GM23338 (cell line): ENCODE measurements at regions not wholly inside any gene's neighbourhood (a gene's known extent, or its start where the extent isn't known, plus 50 kb on each side); places are given as distances from the start of the nearest gene placed in this dataset.

Experiments used
- ATAC-seq: fragments of 200-7000 bp; cut with Tn5 transposase; 3 replicates; pipeline ENCODE4 v1.9.1; 2020
- DNase-seq: peaks from one replicate; pipeline ENCODE4 v3.0.0-alpha.2; 2015; ENCODE audit warnings: low spot score
- H2AFZ ChIP-seq: fragments of 200-600 bp; sonication (generic); 2 replicates; pipeline ENCODE4 v1.8.0; 2016; ENCODE audit warnings: antibody characterized with exemption, mild to moderate bottlenecking, moderate library complexity
- H3F3A ChIP-seq: fragments of 200-600 bp; sonication (generic); replicated peaks from 2 replicates; pipeline ENCODE4 v1.8.0; 2017; ENCODE audit warnings: antibody characterized with exemption, mixed run types, low read depth
- H3K27ac ChIP-seq: fragments of 200-600 bp; sonication (generic); 2 replicates; pipeline ENCODE4 v1.6.1; 2016; ENCODE audit warnings: low read depth
- H3K27me3 ChIP-seq: fragments of 200-600 bp; sonication (generic); 2 replicates; pipeline ENCODE4 v1.8.0; 2016; ENCODE audit warnings: mild to moderate bottlenecking, mixed run types, moderate library complexity; ENCODE audit not compliant: insufficient read depth
- H3K36me3 ChIP-seq: fragments of 200-600 bp; sonication (generic); 2 replicates; pipeline ENCODE4 v1.8.0; 2016; ENCODE audit warnings: mild to moderate bottlenecking; ENCODE audit not compliant: insufficient read depth
- H3K4me1 ChIP-seq: fragments of 200-600 bp; sonication (generic); 2 replicates; pipeline ENCODE4 v1.8.0; 2016; ENCODE audit warnings: mild to moderate bottlenecking, moderate library complexity; ENCODE audit not compliant: insufficient read depth
- H3K4me2 ChIP-seq: fragments of 200-600 bp; sonication (generic); 2 replicates; pipeline ENCODE4 v1.7.1; 2017; ENCODE audit warnings: mixed run types
- H3K4me3 ChIP-seq: fragments of 200-600 bp; sonication (generic); 2 replicates; pipeline ENCODE4 v1.6.1; 2016; ENCODE audit warnings: mixed run types
- H3K79me2 ChIP-seq: fragments of 200-600 bp; sonication (generic); replicated peaks from 2 replicates; pipeline ENCODE4 v1.8.0; 2017; ENCODE audit warnings: mild to moderate bottlenecking; ENCODE audit not compliant: insufficient read depth
- H3K9me2 ChIP-seq: fragments of 200-600 bp; sonication (generic); 2 replicates; pipeline ENCODE4 v1.8.0; 2017; ENCODE audit not compliant: insufficient read depth
- H4K20me1 ChIP-seq: fragments of 200-600 bp; sonication (generic); replicated peaks from 2 replicates; pipeline ENCODE4 v1.8.0; 2017; ENCODE audit warnings: mild to moderate bottlenecking; ENCODE audit not compliant: insufficient read depth
- H3K27ac Mint-ChIP-seq: 2 replicates; pipeline ENCODE4 v1.8.0; 2020; ENCODE audit warnings: inconsistent platforms, mild to moderate bottlenecking, moderate library complexity, mixed read lengths
- H3K27me3 Mint-ChIP-seq: 3 replicates; pipeline ENCODE4 v1.8.0; 2022; ENCODE audit warnings: low read depth, mild to moderate bottlenecking, moderate library complexity, mixed read lengths, inconsistent platforms; ENCODE audit not compliant: insufficient read depth, poor library complexity
- H3K36me3 Mint-ChIP-seq: 3 replicates; pipeline ENCODE4 v1.8.0; 2021; ENCODE audit warnings: low read depth, mild to moderate bottlenecking, inconsistent platforms, moderate library complexity, mixed read lengths
- H3K4me1 Mint-ChIP-seq: 3 replicates; pipeline ENCODE4 v1.8.0; 2020; ENCODE audit warnings: mild to moderate bottlenecking, inconsistent platforms, mixed read lengths
- H3K4me3 Mint-ChIP-seq: 3 replicates; pipeline ENCODE4 v1.8.0; 2021; ENCODE audit warnings: moderate library complexity, mild to moderate bottlenecking, inconsistent platforms, mixed read lengths
- H3K9me3 Mint-ChIP-seq: 3 replicates; pipeline ENCODE4 v1.8.0; 2020; ENCODE audit warnings: moderate library complexity, mild to moderate bottlenecking, inconsistent platforms, mixed read lengths
- CREB1 ChIP-seq: fragments of 250-450 bp; sonication (Bioruptor Pico); IDR thresholded peaks from 2 replicates; pipeline ENCODE4 v1.5.0; 2020; ENCODE audit warnings: low read depth, mild to moderate bottlenecking, moderate library complexity
- ETS1 ChIP-seq: IDR thresholded peaks from 2 replicates; pipeline ENCODE4 v1.6.1; 2016; ENCODE audit warnings: antibody characterized with exemption
- EZH2 ChIP-seq: fragments of 200-600 bp; sonication (generic); IDR thresholded peaks from one replicate; pipeline ENCODE4 v1.8.0; 2017; ENCODE audit warnings: antibody characterized with exemption, mild to moderate bottlenecking, low read depth; ENCODE audit not compliant: unreplicated experiment
- EZH2phosphoT487 ChIP-seq: fragments of 200-600 bp; sonication (generic); IDR thresholded peaks from one replicate; pipeline ENCODE4 v1.8.1; 2018; ENCODE audit warnings: antibody characterized with exemption; ENCODE audit not compliant: unreplicated experiment
- JUNB ChIP-seq: IDR thresholded peaks from one replicate; pipeline ENCODE4 v1.6.1; 2016; ENCODE audit warnings: antibody characterized with exemption; ENCODE audit not compliant: unreplicated experiment
- NANOG ChIP-seq: IDR thresholded peaks from 2 replicates; pipeline ENCODE4 v1.6.1; 2016; ENCODE audit warnings: antibody characterized with exemption, borderline replicate concordance
- POLR2AphosphoS5 ChIP-seq: IDR thresholded peaks from 2 replicates; pipeline ENCODE4 v1.6.1; 2016; ENCODE audit warnings: antibody characterized with exemption, low read depth
- STAT1 ChIP-seq: IDR thresholded peaks from one replicate; pipeline ENCODE4 v1.6.1; 2016; ENCODE audit warnings: antibody characterized with exemption; ENCODE audit not compliant: unreplicated experiment
- ZNF114 ChIP-seq: fragments of 250-450 bp; sonication (Bioruptor Pico); IDR thresholded peaks from 2 replicates; pipeline ENCODE4 v1.5.0; 2020; ENCODE audit warnings: mild to moderate bottlenecking, moderate library complexity
- ZNF331 ChIP-seq: fragments of 250-450 bp; sonication (Bioruptor Pico); IDR thresholded peaks from 2 replicates; pipeline ENCODE4 v1.5.0; 2020; ENCODE audit warnings: low read depth, mild to moderate bottlenecking, moderate library complexity
- TF ChIP-seq, protein P1 (sequence below), 2 experiments: fragments of 200-600 bp in 1 of 2; sonication (generic) in 1 of 2; conservative IDR thresholded peaks; 2 replicates each; pipeline versions ENCODE4 v1.5.1 to v1.6.1; 2016 to 2017; ENCODE audit warnings: antibody characterized with exemption in 2 of 2, low read depth in 2 of 2, mild to moderate bottlenecking in 2 of 2, moderate library complexity in 1 of 2
- TF ChIP-seq, protein P2 (sequence below): IDR thresholded peaks from one replicate; pipeline ENCODE4 v1.6.1; 2018; ENCODE audit warnings: antibody characterized with exemption; ENCODE audit not compliant: unreplicated experiment

- TF ChIP-seq, protein P1, sequence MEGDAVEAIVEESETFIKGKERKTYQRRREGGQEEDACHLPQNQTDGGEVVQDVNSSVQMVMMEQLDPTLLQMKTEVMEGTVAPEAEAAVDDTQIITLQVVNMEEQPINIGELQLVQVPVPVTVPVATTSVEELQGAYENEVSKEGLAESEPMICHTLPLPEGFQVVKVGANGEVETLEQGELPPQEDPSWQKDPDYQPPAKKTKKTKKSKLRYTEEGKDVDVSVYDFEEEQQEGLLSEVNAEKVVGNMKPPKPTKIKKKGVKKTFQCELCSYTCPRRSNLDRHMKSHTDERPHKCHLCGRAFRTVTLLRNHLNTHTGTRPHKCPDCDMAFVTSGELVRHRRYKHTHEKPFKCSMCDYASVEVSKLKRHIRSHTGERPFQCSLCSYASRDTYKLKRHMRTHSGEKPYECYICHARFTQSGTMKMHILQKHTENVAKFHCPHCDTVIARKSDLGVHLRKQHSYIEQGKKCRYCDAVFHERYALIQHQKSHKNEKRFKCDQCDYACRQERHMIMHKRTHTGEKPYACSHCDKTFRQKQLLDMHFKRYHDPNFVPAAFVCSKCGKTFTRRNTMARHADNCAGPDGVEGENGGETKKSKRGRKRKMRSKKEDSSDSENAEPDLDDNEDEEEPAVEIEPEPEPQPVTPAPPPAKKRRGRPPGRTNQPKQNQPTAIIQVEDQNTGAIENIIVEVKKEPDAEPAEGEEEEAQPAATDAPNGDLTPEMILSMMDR (conservative IDR thresholded peaks at IDR 0.05; ENCODE audit: low read depth in 2 of 2) = no peak
- TF ChIP-seq CREB1 (CRISPR knock-in tag) = no peak
- no peak for TF ChIP-seq EZH2phosphoT487
- TF ChIP-seq STAT1 = no peak
- TF ChIP-seq POLR2AphosphoS5 = no peak
- TF ChIP-seq ETS1 = no peak
- no peak for TF ChIP-seq ZNF114 (CRISPR knock-in tag)
- TF ChIP-seq, protein P2, sequence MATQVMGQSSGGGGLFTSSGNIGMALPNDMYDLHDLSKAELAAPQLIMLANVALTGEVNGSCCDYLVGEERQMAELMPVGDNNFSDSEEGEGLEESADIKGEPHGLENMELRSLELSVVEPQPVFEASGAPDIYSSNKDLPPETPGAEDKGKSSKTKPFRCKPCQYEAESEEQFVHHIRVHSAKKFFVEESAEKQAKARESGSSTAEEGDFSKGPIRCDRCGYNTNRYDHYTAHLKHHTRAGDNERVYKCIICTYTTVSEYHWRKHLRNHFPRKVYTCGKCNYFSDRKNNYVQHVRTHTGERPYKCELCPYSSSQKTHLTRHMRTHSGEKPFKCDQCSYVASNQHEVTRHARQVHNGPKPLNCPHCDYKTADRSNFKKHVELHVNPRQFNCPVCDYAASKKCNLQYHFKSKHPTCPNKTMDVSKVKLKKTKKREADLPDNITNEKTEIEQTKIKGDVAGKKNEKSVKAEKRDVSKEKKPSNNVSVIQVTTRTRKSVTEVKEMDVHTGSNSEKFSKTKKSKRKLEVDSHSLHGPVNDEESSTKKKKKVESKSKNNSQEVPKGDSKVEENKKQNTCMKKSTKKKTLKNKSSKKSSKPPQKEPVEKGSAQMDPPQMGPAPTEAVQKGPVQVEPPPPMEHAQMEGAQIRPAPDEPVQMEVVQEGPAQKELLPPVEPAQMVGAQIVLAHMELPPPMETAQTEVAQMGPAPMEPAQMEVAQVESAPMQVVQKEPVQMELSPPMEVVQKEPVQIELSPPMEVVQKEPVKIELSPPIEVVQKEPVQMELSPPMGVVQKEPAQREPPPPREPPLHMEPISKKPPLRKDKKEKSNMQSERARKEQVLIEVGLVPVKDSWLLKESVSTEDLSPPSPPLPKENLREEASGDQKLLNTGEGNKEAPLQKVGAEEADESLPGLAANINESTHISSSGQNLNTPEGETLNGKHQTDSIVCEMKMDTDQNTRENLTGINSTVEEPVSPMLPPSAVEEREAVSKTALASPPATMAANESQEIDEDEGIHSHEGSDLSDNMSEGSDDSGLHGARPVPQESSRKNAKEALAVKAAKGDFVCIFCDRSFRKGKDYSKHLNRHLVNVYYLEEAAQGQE = no peak
- TF ChIP-seq EZH2 = no peak
- TF ChIP-seq NANOG = no peak
- TF ChIP-seq ZNF331 (CRISPR knock-in tag) = no peak
These were observed 84.4 kb upstream of the SCAF8 start (continued) for GRCh38 chr6:154648888-154649205.

DNA sequence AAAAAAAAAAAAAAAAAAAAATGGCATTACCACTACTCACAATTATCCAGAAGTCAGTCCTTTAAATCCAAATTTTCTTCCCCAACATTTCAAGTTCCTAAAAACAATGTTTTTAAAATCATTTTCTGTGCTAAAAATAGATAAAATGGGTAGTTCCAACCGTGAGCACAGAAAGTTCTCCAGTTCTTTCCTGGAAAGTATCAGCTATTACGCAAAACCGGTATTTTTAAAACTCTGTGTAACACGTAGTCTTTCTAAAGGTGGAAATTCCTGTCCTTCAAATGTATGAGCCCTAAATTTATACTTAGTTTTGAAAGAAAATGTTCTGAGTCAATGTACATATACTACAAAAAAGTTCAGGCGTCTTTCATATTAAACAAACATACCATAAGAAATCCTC, 83.5 kb upstream of the SCAF8 start:
- no peaks in the 10 kb centered on the region for H3K9me3 Mint-ChIP-seq
- no peaks in the 10 kb centered on the region for H3K79me2 ChIP-seq
- no peaks in the 10 kb centered on the region; the same call in 1 of the 2 replicates for H3K9me2 ChIP-seq
- H2AFZ ChIP-seq = no peak overlapping the region
- DNase-seq (no peak), ATAC-seq (no peak)
- H3F3A ChIP-seq = no peaks in the 10 kb centered on the region
- no peak overlapping the region for H3K27ac ChIP-seq
- H3K27me3 ChIP-seq = no peaks in the 10 kb centered on the region
- H3K27me3 Mint-ChIP-seq = peaks cover 3% of the 10 kb centered on the region
- no peak overlapping the region for H3K27ac Mint-ChIP-seq
- H3K4me3 Mint-ChIP-seq = no peak overlapping the region
- no peaks in the 10 kb centered on the region for H3K36me3 ChIP-seq
- H3K36me3 Mint-ChIP-seq = no peaks in the 10 kb centered on the region
- no peak overlapping the region for H3K4me2 ChIP-seq
- no peaks in the 10 kb centered on the region for H3K4me1 ChIP-seq
- H3K4me3 ChIP-seq = no peak overlapping the region
- no peaks in the 10 kb centered on the region for H4K20me1 ChIP-seq
- H3K4me1 Mint-ChIP-seq = peaks cover 6% of the 10 kb centered on the region; the same call in 2 of the 3 replicates
- TF ChIP-seq POLR2AphosphoS5 (no peak), ETS1 (no peak), NANOG (no peak), STAT1 (no peak), EZH2 (no peak), JUNB (no peak), ZNF114 (CRISPR knock-in tag) (no peak), ZNF331 (CRISPR knock-in tag) (no peak), CREB1 (CRISPR knock-in tag) (no peak)
- TF ChIP-seq, protein P1 (conservative IDR thresholded peaks at IDR 0.05; ENCODE audit: low read depth in 2 of 2) = no peak
- TF ChIP-seq, protein P2 = no peak
